NCI-H226 (cell line): ENCODE measurements at regions not wholly inside any gene's neighbourhood (a gene's known extent, or its start where the extent isn't known, plus 50 kb on each side); places are given as distances from the start of the nearest gene placed in this dataset.

Source experiments
- DNase-seq: peaks from one replicate; pipeline ENCODE4 v3.0.0-alpha.2; 2015

- DNase-seq, result no peak
Measured at GRCh38 chr1:48052923-48053291, 55.7 kb upstream of the TRABD2B start.

DNA sequence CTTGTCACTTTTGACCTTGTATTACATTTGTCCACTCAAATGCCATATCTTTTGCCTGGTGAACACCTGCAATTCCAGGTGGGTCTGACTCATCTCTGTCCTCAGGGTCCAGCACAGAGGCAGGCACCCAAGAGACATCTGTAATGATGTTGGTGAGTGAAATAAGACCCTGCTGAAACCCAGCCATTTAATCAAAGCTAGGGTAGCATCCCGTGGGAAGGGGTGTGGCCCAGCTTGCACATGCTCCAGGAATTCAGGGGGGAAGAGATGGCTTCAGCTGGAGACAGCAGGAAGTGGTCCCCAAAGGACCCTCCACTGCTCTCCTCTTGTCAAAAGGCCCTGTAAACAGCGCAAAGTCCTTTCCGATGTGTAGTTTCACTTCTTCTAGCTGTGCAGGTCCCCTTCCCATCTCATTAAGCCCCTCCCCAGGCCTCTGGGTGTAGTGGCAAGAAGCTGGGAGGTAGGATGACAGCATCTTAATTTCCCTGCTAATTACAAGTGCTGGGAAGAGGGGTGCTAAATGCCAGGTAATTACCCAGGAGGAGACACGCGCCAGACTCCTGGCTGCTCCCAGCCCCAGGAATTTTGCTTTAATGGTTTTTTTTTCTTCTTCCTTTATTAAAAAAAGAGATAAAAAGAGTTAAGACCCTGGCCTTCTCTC is 54.4 kb upstream of the TRABD2B start:
- DNase-seq, result no peak

DNA sequence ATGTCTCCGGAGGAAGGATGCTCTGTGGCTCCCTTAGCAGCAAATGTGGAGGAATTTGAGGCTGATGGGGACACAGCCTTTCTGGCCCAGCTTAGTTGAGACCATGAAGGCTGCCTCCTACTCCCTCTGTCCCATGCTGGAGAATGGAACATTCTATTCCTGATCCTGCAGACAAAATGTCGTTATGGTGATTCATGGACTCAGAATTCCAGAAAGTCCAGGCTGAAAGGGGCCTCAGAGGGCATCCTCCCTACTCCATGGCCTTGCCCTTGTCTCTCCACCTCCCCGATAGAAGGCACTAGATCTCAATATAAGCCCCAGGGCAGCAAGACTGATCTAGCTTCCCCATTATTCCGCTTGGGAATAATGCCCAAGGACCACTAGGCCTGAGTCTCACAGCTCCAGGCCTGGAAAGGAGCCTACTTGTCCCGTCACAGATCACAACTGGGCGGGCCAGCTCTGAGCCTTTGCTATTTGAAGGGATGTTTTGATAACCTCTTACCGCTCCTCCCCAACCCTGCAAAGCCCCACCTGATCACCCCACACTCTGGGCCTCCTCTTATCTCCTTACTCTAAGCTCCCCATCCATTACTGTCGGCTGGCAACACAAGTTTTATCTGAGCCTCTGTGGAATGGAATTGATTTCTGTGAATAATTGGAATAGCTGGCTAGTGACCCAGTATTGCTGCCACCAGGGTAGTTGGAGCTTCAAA is 52.8 kb upstream of the TRABD2B start:
- DNase-seq, result peak; percentile 82

- DNase-seq, result peak; percentile 53
Measured at GRCh38 chr1:48048980-48049379, 51.8 kb upstream of the TRABD2B start.

DNA sequence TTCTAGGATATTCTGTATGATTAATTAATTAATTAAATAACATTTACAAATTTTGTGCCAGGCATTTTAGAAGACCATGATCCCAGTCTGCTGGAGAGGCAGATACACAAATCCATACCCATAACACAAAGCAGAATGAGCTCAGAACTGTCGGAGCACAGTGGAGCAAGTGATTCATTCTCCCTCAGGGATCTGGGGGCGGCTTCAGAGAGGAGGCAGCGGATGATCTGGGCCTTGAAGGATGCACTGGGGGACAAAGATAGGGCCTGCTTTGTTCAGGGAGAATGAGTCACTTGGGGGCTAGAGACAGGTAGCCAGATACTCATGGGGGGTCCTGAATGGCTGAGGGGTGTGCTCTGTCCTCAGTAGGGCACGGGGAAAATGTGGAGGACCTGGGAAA is 50.9 kb upstream of the TRABD2B start:
- peak; percentile 89 for DNase-seq

DNA sequence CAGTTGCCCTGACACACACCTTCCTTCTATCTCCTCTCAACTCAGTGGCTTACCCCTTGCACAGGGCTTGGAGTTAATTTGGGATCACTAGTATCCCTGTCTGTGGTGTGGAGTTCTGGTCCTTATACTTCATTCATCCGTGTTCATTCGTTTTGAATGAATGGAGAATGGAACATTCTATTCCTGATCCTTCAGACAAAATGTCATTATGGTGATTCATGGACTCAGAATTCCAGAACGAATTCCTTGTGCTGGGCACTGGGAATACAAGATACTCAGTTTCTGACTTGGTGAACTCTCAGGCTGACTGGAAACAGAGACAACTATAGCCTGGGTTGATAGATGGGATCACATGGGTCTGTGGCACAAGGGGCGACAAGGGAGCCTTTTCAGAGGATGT is 49.9 kb upstream of the TRABD2B start:
- DNase-seq, result peak; percentile 82
